ENCODE measurements at regions not wholly inside any gene's neighbourhood (a gene's known extent, or its start where the extent isn't known, plus 50 kb on each side); places are given as distances from the start of the nearest gene placed in this dataset.

DNA sequence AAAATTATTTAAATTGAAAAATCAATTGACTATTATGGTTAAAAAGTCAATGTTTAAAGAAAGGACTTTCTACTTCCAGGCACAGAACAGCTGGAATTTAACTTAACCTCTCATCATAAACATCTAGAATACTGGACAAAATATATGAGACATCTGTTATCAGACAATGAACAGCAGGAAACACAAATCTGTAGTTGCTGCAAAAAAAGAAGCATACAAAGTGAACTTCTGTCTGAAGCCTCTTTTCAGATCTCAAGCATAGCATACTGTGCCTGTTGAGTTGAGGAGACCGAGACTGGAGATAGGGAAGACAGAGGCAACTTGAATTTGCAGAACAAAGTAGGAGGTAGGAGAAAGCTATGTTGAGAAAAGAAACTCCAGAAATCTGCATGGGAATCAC, 140.0 kb upstream of the CBLB start:
- no peaks in the 10 kb centered on the region for H3K27me3 ChIP-seq
- no peaks in the 10 kb centered on the region for H3K4me1 ChIP-seq
- TF ChIP-seq, protein P1, sequence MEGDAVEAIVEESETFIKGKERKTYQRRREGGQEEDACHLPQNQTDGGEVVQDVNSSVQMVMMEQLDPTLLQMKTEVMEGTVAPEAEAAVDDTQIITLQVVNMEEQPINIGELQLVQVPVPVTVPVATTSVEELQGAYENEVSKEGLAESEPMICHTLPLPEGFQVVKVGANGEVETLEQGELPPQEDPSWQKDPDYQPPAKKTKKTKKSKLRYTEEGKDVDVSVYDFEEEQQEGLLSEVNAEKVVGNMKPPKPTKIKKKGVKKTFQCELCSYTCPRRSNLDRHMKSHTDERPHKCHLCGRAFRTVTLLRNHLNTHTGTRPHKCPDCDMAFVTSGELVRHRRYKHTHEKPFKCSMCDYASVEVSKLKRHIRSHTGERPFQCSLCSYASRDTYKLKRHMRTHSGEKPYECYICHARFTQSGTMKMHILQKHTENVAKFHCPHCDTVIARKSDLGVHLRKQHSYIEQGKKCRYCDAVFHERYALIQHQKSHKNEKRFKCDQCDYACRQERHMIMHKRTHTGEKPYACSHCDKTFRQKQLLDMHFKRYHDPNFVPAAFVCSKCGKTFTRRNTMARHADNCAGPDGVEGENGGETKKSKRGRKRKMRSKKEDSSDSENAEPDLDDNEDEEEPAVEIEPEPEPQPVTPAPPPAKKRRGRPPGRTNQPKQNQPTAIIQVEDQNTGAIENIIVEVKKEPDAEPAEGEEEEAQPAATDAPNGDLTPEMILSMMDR (IDR thresholded peaks at IDR 0.05) = no peak
- TF ChIP-seq POLR2A (IDR thresholded peaks at IDR 0.05) = no peak
- H3K4me3 ChIP-seq = no peak overlapping the region
- no peak overlapping the region for H3K27ac ChIP-seq
- H3K36me3 ChIP-seq = no peaks in the 10 kb centered on the region
- DNase-seq = no peak
- H3K9me3 ChIP-seq = no peaks in the 10 kb centered on the region

DNA sequence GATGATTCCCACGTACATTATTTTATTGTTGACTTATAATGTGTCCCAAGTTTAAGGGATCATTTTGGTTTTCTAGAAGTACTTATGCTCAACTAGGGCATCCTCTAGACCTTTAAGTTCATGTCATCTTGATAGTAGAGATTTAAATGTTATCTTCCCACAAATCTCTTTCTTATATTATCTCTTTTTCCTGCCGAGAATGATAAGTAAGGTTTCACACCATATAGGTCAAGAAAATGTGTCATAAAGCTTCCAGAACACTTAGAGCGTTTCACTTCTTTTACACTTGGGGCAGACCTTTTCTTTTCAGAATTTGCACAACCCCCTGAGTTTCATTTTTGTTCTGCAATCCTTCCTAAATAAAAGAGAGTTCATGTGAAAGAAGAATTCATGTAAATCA, 142.0 kb upstream of the CBLB start:
- DNase-seq = no peak
- TF ChIP-seq, protein P1 (IDR thresholded peaks at IDR 0.05) = no peak
- no peak for TF ChIP-seq POLR2A (IDR thresholded peaks at IDR 0.05)
- H3K4me3 ChIP-seq = no peak overlapping the region
- H3K27me3 ChIP-seq = no peaks in the 10 kb centered on the region
- H3K27ac ChIP-seq = no peak overlapping the region
- H3K36me3 ChIP-seq = no peaks in the 10 kb centered on the region
- H3K9me3 ChIP-seq = no peaks in the 10 kb centered on the region
- H3K4me1 ChIP-seq = no peaks in the 10 kb centered on the region

DNA sequence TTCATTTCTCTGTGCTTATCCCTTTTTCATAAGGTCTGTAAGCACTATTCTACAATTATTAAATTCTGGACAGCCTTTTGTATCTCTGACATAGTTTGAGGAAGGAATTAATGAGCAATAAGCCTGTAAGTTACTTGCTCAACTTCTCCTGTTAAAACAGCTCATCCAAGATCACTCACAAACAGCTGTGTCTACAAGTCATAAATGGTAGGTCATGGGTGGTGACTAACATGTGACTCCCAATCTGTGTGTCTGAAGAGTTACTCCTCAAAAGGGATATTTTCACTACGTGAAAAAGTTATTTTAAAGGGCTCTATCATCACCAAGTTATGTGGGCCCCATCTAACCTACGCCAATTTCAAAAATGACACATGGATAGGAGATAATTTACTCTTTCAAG, 145.2 kb upstream of the CBLB start:
- TF ChIP-seq POLR2A (IDR thresholded peaks at IDR 0.05) = no peak
- TF ChIP-seq, protein P1 (IDR thresholded peaks at IDR 0.05) = no peak
- Histone ChIP-seq H3K36me3 (no peaks in the 10 kb centered on the region), H3K4me3 (no peak overlapping the region), H3K9me3 (no peaks in the 10 kb centered on the region), H3K27ac (no peak overlapping the region), H3K4me1 (no peaks in the 10 kb centered on the region), H3K27me3 (no peaks in the 10 kb centered on the region)
- DNase-seq = no peak

DNA sequence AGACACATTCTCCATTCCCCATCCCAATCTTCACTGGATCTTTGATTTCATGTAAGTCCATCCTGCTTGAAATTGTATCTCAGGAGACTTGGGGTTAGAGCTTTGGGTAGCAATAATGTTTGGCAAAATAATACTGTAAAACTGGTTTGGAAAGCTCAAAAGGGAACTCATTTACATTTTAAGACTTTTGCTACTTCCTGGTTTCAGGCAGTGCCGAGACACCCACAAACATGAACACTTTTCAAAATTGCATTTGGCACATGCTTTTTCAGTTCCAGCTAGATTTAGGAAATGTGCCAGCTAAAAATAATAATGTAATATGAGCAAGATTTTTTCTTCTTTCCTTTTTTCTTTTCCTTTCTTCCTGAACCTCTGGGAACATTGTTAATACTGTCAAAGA, 145.7 kb upstream of the CBLB start:
- H3K27ac ChIP-seq = no peak overlapping the region
- H3K4me1 ChIP-seq = no peaks in the 10 kb centered on the region
- no peaks in the 10 kb centered on the region for H3K9me3 ChIP-seq
- DNase-seq = no peak
- H3K36me3 ChIP-seq = no peaks in the 10 kb centered on the region
- H3K4me3 ChIP-seq = no peak overlapping the region
- H3K27me3 ChIP-seq = no peaks in the 10 kb centered on the region
- TF ChIP-seq POLR2A (IDR thresholded peaks at IDR 0.05) = no peak
- TF ChIP-seq, protein P1 (IDR thresholded peaks at IDR 0.05) = no peak

DNA sequence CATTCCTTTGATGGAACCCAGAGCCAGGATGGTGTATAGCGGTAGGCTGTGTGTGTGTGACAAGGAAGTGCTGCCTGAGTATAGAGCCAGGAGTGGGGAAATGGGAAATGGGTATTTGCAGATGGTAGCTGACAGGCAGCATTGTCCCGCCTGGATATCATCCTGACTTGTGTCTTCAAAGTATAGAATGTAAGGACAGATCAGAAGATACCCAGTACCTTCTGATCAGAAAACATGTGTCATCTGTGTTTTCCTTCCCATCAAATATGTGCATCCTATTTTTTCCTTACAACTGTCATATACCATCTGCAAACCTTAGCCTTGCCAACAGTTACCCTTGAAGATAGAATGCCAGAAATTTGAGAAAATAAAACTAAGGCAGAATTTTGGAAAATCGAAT, 146.2 kb upstream of the CBLB start:
- Histone ChIP-seq H3K36me3 (no peaks in the 10 kb centered on the region), H3K27ac (no peak overlapping the region), H3K4me3 (no peak overlapping the region), H3K9me3 (no peaks in the 10 kb centered on the region), H3K4me1 (no peaks in the 10 kb centered on the region), H3K27me3 (no peaks in the 10 kb centered on the region)
- TF ChIP-seq POLR2A (IDR thresholded peaks at IDR 0.05) = no peak
- TF ChIP-seq, protein P1 (IDR thresholded peaks at IDR 0.05) = no peak
- no peak for DNase-seq

DNA sequence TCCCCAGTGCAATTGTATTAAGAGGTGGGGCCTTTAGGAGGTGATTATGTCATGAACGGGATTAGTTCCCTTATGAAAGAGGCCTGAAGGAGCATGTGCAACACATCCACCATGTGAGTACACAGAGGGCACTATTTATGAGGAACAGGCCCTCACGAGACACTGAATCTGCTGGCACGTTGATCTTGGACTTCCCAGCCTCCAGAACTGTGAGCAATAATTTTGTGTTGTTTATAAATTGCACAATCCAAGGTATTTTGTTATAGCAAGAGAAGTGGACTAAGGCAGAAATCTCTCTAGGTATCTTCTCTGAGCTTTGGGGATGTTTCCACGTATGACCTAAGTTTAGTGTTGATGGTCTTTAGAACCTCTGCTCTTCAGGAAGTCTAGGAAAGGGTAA, 149.3 kb upstream of the CBLB start:
- DNase-seq = no peak
- TF ChIP-seq, protein P1 (IDR thresholded peaks at IDR 0.05) = no peak
- TF ChIP-seq POLR2A (IDR thresholded peaks at IDR 0.05) = no peak
- Histone ChIP-seq H3K9me3 (no peaks in the 10 kb centered on the region), H3K27me3 (no peaks in the 10 kb centered on the region), H3K4me3 (no peak overlapping the region), H3K27ac (no peak overlapping the region), H3K4me1 (no peaks in the 10 kb centered on the region), H3K36me3 (no peaks in the 10 kb centered on the region)

Measured in Peyer's patch (tissue), 4 donors.